ENCODE measurements at regions not wholly inside any gene's neighbourhood (a gene's known extent, or its start where the extent isn't known, plus 50 kb on each side); places are given as distances from the start of the nearest gene placed in this dataset.
"Not testable (repeated sequence)": the region's sequence is repeated elsewhere in the genome, so short reads cannot be mapped to it uniquely, and the experiment has no call there.

DNA sequence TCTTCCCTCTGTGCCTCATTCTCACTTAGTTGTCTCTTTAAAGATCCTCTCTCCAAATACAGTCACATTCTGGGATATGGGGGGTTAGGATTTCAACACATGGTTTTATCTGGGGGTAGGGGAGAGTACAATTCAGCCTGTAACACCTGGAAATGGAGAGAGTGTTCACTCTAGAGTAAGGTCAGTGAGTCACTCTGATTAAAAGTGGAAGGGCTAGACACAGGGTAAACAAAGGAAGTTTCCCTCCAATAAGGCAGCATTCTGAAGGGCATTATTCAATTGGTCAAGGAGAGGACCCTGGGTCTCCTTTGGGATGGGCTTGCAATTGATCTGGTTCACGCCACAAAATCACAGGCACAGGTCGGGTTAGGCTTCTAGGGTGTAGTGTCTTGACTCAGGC lies 232.8 kb upstream of the NPSR1 start:
- no peaks in the 10 kb centered on the region for H3K36me3 Mint-ChIP-seq (ENCODE audit: low read depth)
- H3K9me3 Mint-ChIP-seq = no peaks in the 10 kb centered on the region
- H3K27ac Mint-ChIP-seq = no peak overlapping the region
- DNase-seq = no peak
- H3K4me1 Mint-ChIP-seq (ENCODE audit: low read depth) = no peaks in the 10 kb centered on the region
- H3K4me3 Mint-ChIP-seq = no peak overlapping the region
- H3K27me3 Mint-ChIP-seq = no peaks in the 10 kb centered on the region

DNA sequence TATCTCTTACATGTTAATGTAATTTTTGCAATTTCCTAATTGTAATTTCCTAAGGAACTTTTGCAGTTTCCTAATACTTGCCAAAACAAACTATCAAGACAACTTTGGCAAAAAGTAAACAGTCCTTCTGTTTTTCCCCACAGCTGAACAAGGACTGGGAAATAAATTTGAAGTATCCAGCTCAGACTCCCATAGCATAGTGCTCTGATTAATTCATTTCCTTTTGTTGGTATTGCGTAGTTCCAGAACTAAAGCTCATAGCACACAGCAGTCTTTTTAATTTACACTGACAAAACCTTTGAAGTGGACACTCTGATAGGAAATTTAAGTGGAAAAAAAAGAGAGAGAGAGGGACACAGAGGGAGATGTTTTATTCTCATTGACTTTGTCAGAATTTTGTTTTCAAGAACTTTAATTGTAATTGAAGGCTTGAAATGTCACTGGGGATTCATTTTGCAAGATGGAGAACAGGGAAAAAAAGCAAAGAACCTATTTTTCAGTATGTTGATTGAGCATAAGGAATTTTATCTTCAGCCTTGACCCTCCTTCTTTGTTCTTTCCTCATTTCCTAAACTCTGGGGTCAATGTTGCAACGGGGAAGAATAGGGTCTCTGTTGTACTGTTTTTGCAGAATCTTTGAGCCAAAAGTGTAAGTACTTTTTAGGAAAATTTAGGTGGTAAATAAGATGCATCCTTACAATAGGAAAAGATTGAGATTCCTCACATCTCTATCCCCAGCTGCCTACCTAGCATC lies 232.2 kb upstream of the NPSR1 start:
- H3K4me3 Mint-ChIP-seq = no peak overlapping the region
- no peaks in the 10 kb centered on the region for H3K36me3 Mint-ChIP-seq (ENCODE audit: low read depth)
- DNase-seq = no peak
- H3K27ac Mint-ChIP-seq = no peak overlapping the region
- H3K9me3 Mint-ChIP-seq = peaks cover 3% of the 10 kb centered on the region
- H3K27me3 Mint-ChIP-seq = no peaks in the 10 kb centered on the region
- no peaks in the 10 kb centered on the region for H3K4me1 Mint-ChIP-seq (ENCODE audit: low read depth)

DNA sequence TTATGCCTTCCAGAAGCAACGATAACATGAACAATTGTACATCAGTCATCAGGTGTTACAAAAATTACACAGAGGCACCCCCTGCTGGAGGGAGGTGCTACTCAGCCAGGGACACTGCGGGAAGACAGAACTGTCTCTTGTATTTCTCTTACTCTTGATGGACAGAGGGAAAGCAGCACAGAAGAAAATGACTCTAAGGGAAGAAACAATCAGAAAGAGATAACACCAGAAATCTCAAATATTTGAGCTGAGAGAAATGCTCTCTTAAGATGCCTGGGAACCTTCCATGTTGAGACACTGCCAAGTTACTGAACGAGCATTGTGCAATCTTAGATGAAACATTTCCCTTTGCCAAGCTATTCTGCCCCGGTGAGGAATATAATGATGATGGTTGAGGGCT lies 227.6 kb upstream of the NPSR1 start:
- Mint-ChIP-seq H3K9me3 (peaks cover 14% of the 10 kb centered on the region), H3K4me3 (no peak overlapping the region), H3K27me3 (no peaks in the 10 kb centered on the region), H3K4me1 (ENCODE audit: low read depth) (no peaks in the 10 kb centered on the region), H3K27ac (no peak overlapping the region), H3K36me3 (ENCODE audit: low read depth) (no peaks in the 10 kb centered on the region)
- DNase-seq = no peak

DNA sequence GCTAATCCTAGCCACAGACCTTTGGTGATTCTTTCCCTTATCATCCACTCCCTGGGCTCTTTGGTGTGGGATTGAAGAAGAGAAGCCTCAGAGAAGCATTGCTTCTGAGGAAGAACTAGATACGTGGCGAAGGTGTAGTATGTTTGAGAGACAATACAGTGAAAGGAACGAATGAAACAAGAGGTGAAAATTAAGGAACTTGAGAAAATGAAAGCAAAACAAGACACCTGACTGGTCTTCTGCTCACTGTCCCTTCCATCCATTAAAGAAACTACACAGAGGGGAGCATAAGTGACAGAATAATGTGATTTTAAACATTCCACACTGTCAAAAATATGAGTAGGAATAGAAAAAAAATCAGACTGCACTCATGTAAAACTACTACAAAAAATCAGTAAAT lies 219.6 kb upstream of the NPSR1 start:
- no peaks in the 10 kb centered on the region for H3K36me3 Mint-ChIP-seq (ENCODE audit: low read depth)
- H3K4me3 Mint-ChIP-seq = no peak overlapping the region
- H3K9me3 Mint-ChIP-seq = peaks cover 17% of the 10 kb centered on the region
- DNase-seq = no peak
- no peak overlapping the region for H3K27ac Mint-ChIP-seq
- no peaks in the 10 kb centered on the region for H3K27me3 Mint-ChIP-seq
- no peaks in the 10 kb centered on the region for H3K4me1 Mint-ChIP-seq (ENCODE audit: low read depth)

DNA sequence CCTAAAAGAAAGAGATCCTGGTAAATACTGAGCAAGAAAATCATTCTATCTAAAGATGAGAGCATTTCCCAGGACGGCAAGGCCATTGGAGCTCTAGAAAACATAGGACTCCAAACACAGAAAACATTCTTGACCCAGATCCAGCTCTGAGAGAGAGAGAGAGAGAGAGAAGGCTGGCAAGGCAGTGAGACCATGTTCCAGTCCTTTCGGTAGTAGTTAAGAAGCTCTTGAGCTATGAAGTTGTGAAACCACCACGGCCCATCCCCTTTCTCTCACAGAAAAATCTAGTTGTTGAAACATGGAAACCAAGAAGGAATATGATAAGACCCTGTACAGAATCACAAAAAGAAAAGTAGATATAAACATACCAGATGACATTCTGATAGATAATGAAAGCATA lies 212.4 kb upstream of the NPSR1 start:
- no peaks in the 10 kb centered on the region for H3K36me3 Mint-ChIP-seq (ENCODE audit: low read depth)
- H3K27me3 Mint-ChIP-seq = no peaks in the 10 kb centered on the region
- peaks cover 14% of the 10 kb centered on the region for H3K9me3 Mint-ChIP-seq
- no peak overlapping the region for H3K27ac Mint-ChIP-seq
- no peaks in the 10 kb centered on the region for H3K4me1 Mint-ChIP-seq (ENCODE audit: low read depth)
- no peak for DNase-seq
- H3K4me3 Mint-ChIP-seq = no peak overlapping the region

DNA sequence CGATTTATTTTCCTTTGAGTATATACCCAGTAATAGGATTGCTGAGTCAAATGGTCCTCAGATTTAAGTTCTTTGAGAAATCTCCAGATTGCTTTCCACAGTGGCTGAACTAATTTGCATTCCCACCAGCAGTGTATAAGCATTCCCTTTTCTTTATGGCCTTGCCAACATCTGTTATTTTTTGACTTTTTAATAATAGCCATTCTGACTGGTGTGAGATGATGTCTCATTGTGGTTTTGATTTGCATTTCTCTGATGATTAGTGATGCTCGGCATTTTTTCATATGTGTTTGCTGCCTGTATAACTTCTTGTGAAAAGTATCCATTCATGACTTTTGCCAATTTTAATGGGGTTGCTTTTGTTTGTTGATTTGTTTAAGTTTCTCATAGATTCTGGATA lies 209.5 kb upstream of the NPSR1 start:
- peaks cover 15% of the 10 kb centered on the region for H3K9me3 Mint-ChIP-seq
- H3K36me3 Mint-ChIP-seq (ENCODE audit: low read depth); H3K4me3 Mint-ChIP-seq; DNase-seq; H3K27ac Mint-ChIP-seq; H3K27me3 Mint-ChIP-seq; H3K4me1 Mint-ChIP-seq (ENCODE audit: low read depth): not testable (repeated sequence)

DNA sequence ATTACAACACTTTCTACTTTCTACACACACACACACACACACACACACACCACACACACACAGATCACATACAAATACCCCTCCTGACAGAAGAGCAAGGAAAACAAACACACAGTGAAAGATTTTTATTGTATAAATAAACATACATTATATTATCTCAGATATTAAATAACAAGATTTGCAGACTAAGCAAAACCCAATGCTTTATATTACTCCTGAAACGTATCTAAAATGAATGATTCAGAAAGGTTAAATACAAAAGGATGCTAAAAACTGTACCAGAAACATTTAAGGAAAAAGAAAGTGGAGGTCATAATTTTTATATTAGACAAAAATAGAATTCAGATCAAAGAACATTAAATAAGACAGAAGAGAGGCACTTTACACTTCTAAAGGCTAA lies 208.3 kb upstream of the NPSR1 start:
- Mint-ChIP-seq H3K9me3 (peaks cover 12% of the 10 kb centered on the region), H3K36me3 (ENCODE audit: low read depth) (no peaks in the 10 kb centered on the region)
- DNase-seq = no peak

DNA sequence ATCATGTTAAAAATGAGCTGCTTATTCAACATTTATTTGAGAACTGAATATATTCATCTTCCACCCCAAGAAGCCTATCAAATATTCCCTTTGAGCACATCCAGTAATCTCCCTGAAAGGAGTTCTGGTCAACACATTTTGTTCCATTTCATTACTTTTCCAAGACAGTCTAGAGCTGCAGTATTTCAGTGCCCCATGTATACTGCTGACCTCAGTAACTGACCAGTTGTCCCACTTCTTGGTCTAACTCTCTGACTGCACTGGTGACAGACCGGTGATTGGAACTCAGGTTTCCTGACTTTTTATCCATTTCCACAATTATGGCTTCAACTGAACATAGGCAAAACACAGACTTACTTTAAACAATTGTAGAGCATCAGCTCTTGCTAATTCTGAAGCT lies 206.8 kb upstream of the NPSR1 start:
- DNase-seq = no peak
- H3K36me3 Mint-ChIP-seq (ENCODE audit: low read depth) = no peaks in the 10 kb centered on the region
- H3K27me3 Mint-ChIP-seq = no peaks in the 10 kb centered on the region
- H3K9me3 Mint-ChIP-seq = peaks cover 10% of the 10 kb centered on the region
- no peaks in the 10 kb centered on the region for H3K4me1 Mint-ChIP-seq (ENCODE audit: low read depth)
- H3K4me3 Mint-ChIP-seq = no peak overlapping the region
- no peak overlapping the region for H3K27ac Mint-ChIP-seq

More for the DNA sequence above, 208.3 kb upstream of the NPSR1 start:
- H3K4me3 Mint-ChIP-seq = no peak overlapping the region
- H3K4me1 Mint-ChIP-seq (ENCODE audit: low read depth) = no peaks in the 10 kb centered on the region
- no peak overlapping the region for H3K27ac Mint-ChIP-seq
- no peaks in the 10 kb centered on the region for H3K27me3 Mint-ChIP-seq

DNA sequence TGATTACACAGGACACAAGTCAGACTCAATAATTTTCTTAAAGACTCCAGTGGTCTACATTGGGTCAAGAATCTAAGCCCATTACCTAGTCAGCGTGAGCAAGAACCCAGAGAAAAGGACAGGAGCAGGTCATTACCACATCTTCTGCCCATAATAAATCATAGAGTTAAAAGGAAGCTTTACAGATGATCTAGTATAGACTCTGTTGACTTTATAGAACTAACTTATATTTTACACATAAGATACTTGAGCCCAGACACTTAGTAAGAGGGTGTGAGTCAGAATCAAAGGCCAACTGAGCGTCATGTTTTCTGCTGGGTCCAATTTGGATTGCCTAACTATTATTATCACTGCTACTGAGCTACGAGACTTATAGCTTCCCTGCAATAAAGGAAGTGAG lies 206.1 kb upstream of the NPSR1 start:
- Mint-ChIP-seq H3K27me3 (no peaks in the 10 kb centered on the region), H3K36me3 (ENCODE audit: low read depth) (no peaks in the 10 kb centered on the region), H3K4me3 (no peak overlapping the region), H3K4me1 (ENCODE audit: low read depth) (no peaks in the 10 kb centered on the region), H3K27ac (no peak overlapping the region), H3K9me3 (peaks cover 12% of the 10 kb centered on the region)
- no peak for DNase-seq

DNA sequence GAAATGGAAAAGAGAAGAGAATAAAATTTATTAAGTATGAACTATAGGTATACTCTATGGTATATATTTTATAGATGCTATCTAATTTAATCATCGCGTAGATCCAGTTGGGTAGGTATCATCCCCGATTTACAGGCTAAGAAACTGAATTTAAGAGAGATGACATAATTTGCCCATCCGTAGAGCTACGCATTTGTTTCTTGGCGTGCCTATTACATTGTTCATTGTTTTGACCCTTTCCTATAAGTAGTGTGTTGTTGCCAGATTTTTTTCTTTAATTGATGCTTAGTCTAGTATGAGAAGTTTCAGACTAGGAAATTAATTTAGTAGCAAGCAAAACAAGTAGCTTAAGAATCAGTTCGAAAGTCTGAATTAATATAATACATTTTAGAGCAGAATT lies 205.7 kb upstream of the NPSR1 start:
- Mint-ChIP-seq H3K4me3 (no peak overlapping the region), H3K36me3 (ENCODE audit: low read depth) (no peaks in the 10 kb centered on the region), H3K27ac (no peak overlapping the region), H3K27me3 (no peaks in the 10 kb centered on the region), H3K9me3 (peaks cover 12% of the 10 kb centered on the region), H3K4me1 (ENCODE audit: low read depth) (no peaks in the 10 kb centered on the region)
- DNase-seq = no peak

DNA sequence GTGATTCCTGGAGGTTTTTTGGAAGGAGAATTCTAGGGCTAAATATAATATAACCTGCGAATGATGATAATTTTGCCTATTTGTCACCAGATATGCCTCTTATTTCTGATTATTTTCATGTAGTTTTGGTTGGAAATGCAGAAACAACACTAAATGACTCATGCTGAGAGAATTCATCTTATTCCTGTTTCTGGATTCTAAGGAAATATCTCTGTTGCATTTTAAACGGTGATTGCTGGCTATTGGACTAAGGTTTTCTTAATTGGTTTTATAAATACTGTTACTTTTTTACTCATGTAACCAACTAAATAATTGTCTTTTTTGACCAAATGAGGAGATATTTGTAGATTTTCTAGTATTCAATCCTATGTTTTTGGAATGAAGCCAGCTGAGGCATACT lies 204.9 kb upstream of the NPSR1 start:
- Mint-ChIP-seq H3K36me3 (ENCODE audit: low read depth) (no peaks in the 10 kb centered on the region), H3K4me3 (no peak overlapping the region), H3K4me1 (ENCODE audit: low read depth) (no peaks in the 10 kb centered on the region), H3K27ac (no peak overlapping the region), H3K9me3 (peaks cover 12% of the 10 kb centered on the region), H3K27me3 (no peaks in the 10 kb centered on the region)
- no peak for DNase-seq

DNA sequence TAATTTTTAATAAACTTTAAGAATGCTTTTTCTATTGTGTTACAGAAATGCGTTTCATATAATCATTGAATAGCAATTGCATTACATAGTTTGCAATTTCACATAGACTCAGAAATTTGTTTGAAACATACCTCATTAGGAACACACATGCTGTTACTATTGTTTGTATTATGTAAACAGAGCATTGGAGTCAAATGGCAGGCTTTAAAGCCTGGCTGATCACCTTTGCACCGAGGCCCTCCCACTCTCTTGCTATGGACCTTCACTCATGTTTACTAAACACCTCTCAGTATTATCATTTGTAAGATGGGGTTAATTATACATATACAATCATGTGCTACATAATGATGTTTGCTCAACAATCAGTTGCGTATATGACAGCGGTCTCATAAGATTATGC lies 203.6 kb upstream of the NPSR1 start:
- Mint-ChIP-seq H3K27ac (no peak overlapping the region), H3K4me3 (no peak overlapping the region), H3K4me1 (ENCODE audit: low read depth) (no peaks in the 10 kb centered on the region), H3K9me3 (peaks cover 10% of the 10 kb centered on the region), H3K27me3 (no peaks in the 10 kb centered on the region), H3K36me3 (ENCODE audit: low read depth) (no peaks in the 10 kb centered on the region)
- DNase-seq = no peak

DNA sequence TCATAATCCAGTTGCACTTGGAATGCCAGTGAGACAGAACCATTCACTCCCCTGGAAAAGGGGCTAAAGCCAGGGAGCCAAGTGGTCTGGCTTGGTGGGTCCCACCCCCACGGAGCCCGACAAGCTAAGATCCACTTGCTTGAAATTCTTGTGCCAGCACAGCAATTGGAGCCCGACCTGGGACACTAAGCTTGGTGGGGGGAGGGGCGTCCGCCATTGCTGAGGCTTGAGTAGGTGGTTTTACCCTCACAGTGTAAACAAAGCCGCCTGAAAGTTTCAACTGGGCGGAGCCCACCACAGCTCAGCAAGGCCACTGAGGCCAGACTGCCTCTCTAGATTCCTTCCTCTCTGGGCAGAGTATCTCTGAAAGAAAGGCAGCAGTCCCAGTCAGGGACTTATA lies 200.7 kb upstream of the NPSR1 start:
- H3K4me1 Mint-ChIP-seq (ENCODE audit: low read depth) = no peaks in the 10 kb centered on the region
- H3K27ac Mint-ChIP-seq = no peak overlapping the region
- no peak overlapping the region for H3K4me3 Mint-ChIP-seq
- H3K27me3 Mint-ChIP-seq = no peaks in the 10 kb centered on the region
- no peaks in the 10 kb centered on the region for H3K36me3 Mint-ChIP-seq (ENCODE audit: low read depth)
- H3K9me3 Mint-ChIP-seq = peaks cover 10% of the 10 kb centered on the region
- no peak for DNase-seq

DNA sequence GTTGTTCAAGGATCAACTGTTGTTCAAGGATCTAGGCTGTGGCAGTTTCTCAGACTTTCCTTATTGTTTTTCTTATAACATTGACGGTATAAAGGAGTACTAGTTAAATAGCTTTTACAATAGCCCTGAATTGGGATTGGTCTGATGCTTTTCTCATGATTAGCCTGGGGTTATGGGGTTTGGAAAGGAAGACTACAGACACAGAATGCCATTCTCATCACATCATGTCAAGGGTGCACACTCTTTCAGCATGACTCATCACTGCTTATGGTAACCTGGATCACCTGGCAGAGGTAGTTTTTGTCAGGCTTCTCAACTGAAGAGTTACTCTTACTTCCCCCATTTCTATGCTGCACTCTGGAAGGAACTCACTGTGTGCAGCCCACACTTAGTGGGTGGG lies 194.2 kb upstream of the NPSR1 start:
- DNase-seq = no peak
- H3K36me3 Mint-ChIP-seq (ENCODE audit: low read depth) = no peaks in the 10 kb centered on the region
- H3K27me3 Mint-ChIP-seq = no peaks in the 10 kb centered on the region
- no peak overlapping the region for H3K27ac Mint-ChIP-seq
- no peaks in the 10 kb centered on the region for H3K4me1 Mint-ChIP-seq (ENCODE audit: low read depth)
- no peak overlapping the region for H3K4me3 Mint-ChIP-seq
- H3K9me3 Mint-ChIP-seq = peaks cover 11% of the 10 kb centered on the region

DNA sequence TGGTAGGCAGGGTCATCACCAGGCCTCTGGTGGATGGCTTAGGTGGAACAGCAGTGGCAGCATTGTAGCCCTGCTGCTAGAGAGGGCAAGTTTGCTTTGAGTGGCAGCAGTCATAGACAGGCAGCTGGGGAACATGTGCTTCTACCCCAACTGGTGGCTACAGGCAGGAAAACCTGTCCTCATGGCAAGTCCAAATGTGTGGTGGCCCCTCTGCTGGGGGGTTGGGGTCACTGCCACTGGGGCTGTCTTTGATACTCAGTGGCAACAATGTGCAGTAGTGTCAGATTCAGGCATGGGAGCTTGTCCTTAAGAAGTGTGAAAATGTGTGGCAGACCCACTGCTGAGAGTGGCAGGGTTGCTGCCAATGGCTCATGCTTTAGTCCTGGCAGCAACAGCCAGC lies 186.2 kb upstream of the NPSR1 start:
- Mint-ChIP-seq H3K27ac (no peak overlapping the region), H3K4me1 (ENCODE audit: low read depth) (no peaks in the 10 kb centered on the region), H3K27me3 (no peaks in the 10 kb centered on the region), H3K36me3 (ENCODE audit: low read depth) (no peaks in the 10 kb centered on the region), H3K4me3 (no peak overlapping the region), H3K9me3 (peaks cover 15% of the 10 kb centered on the region)
- no peak for DNase-seq

DNA sequence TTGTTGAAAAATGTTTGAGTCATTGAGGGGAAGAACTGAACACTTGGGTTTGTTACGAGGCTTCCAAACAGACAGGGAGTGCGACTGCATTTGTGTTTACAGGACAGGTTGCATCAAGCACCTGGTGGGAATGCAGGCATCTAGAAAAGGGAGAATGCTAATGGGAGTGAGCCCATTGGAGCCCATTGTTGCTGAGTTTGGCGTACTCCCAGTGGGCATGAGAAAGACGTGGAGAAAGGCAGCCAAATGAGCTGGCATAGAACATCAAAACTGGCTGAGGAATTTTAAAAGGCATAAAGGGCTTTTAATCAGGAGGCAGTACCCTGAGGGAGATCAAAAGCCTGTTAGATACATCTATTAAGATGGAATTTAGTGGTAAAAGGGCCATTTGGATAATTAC lies 171.6 kb upstream of the NPSR1 start:
- no peak for DNase-seq
- Mint-ChIP-seq H3K9me3 (peaks cover 10% of the 10 kb centered on the region), H3K36me3 (ENCODE audit: low read depth) (no peaks in the 10 kb centered on the region), H3K4me3 (no peak overlapping the region), H3K4me1 (ENCODE audit: low read depth) (no peaks in the 10 kb centered on the region), H3K27me3 (no peaks in the 10 kb centered on the region), H3K27ac (no peak overlapping the region)

Data from activated T-cell treated with anti-CD3 and anti-CD28 coated beads, Interleukin-2, amount 50 U/mL, for 24 hours (primary cell).